GM21786 (cell line): ENCODE measurements at regions not wholly inside any gene's neighbourhood (a gene's known extent, or its start where the extent isn't known, plus 50 kb on each side); places are given as distances from the start of the nearest gene placed in this dataset.

Source experiments
- ATAC-seq: cut with Tn5 transposase; IDR thresholded peaks from one replicate; pipeline ENCODE4 v1.9.1; 2021; ENCODE audit not compliant: unreplicated experiment

DNA sequence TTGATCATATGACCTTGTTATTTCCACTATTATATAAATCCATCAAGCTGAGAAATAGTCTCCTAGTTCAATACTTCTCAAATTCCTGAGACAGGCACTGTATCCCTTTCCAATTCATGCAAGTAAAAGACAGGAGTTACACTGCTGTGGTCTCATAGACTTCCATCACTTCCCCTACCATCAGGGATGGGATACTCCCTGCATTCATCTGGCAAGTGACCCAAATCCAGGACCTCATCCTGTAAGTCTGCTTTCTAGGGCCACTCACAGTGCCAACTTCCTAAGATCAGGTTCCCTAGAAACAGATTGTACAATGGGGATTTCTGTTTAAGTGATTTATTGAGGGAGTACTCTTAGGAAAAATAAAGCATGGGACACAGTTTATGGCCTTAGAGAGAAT is 424.0 kb upstream of the CDH7 start:
- ATAC-seq = no peak

DNA sequence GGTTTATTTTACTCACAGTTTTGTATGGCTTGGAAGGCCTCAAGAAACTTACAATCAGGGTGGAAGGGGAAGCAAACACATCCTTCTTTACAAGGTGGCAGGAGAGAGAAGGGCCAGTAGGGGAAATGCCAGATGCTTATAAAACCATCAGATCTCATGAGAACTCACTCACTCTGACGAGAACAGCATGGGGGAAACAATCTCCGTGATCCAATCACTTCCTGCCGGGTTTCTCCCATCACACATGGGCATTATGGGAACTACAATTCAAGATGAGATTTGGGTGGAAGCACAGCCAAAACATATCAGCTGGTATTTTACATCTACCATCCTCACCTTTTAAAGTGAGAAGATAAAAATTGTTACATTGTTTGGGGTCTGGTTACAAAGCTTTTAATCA is 427.9 kb upstream of the CDH7 start:
- ATAC-seq = no peak

DNA sequence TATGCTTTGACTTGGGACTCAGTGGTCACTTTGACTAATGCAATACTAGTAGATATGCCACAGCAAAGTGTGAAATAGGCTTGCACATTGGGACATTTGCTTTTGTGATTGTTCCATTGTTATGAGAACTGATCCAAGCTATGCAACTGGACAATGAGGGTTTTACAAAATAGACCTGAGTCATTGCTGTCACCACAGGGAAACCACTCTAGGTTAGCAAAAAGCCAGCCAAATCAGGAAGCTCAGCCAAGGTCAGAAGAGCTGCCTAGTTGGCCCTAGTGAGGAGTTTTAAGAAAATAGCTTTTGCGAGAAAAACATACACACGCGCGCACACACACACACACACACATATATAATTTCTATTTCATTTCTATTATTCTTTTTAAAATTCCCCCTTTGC is 452.4 kb upstream of the CDH7 start:
- ATAC-seq = no peak

DNA sequence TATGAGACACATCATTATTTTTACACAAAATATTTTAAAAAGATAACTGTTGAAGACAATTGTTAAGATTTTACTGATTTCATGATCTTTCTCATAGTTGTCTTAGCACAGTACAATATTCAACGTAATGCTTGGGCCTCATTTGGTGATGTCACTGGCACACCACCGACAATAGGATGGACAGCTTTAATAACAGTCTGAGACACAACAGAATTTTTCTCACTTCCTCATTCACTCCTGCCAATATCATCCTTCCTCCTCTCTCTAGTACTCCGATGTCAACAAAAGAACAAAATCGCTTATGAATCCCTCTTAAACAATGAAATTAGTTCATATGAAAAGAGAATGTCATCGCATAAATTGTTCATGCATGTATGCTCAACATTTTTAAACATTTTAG is 461.9 kb upstream of the CDH7 start:
- ATAC-seq = no peak

DNA sequence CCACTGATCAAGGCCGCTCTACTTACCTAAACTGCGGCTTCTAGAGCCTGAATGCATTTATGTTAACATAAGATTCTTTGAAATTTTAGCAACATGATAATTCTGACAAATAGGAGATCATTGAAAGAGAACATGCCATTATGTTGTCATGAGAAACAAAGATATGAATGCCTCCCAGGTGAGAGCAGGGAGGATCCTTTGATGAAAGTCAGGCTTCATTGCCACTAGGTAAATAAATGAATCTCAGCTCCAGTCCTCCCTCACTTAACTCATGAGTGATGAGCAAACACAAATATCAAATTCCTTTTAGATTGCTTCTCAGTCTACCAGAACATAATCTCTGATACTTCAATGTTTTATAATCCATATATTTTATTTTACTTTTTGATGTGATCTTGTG is 463.2 kb upstream of the CDH7 start:
- no peak for ATAC-seq

DNA sequence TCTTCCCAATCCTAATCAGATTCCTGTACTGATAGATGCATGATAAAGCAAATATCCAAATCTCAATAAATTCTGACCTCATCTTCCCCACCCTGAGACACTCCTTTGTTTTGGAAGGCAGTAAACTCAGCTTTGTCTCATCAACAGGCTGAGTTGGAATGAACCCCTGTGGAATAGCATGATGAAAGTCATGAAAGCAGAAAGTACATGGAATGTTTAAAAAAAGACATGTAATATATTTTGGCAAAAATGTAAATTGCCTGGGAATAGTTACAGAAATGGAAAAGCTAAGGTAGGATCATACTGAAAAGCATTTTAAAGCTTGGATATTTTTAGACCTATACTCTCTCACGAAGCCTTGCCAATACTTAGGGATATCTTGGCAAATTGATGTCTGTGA is 468.7 kb upstream of the CDH7 start:
- ATAC-seq = no peak

DNA sequence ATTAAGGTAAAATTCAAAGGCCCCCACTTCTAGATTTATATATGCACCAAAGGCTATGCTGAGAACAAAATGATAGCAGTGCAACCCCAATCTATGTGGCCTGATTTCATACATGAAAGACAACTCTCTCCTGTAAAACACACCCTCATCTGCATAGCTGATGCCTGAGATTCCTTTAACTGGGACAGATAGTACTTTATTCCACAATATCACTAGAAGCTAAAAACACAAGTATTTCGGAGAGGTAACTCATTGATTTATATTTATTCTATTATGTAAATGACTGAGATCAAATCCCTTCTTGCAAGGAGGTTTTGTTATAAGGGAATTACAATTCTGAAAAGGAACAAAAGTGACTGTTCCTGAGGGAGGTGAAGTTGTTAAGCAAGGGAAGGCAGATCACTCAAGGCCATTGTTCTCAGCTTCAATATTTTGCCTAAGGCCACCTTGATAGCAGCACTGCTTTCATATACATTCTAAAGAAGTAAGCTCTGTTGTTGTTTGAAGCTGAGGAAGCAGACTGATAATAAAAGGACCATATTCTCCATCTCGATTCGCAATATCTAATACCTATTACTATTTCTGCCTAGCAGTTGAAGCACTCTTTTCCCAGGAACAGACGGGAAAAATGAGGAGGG is 471.0 kb upstream of the CDH7 start:
- ATAC-seq = no peak

DNA sequence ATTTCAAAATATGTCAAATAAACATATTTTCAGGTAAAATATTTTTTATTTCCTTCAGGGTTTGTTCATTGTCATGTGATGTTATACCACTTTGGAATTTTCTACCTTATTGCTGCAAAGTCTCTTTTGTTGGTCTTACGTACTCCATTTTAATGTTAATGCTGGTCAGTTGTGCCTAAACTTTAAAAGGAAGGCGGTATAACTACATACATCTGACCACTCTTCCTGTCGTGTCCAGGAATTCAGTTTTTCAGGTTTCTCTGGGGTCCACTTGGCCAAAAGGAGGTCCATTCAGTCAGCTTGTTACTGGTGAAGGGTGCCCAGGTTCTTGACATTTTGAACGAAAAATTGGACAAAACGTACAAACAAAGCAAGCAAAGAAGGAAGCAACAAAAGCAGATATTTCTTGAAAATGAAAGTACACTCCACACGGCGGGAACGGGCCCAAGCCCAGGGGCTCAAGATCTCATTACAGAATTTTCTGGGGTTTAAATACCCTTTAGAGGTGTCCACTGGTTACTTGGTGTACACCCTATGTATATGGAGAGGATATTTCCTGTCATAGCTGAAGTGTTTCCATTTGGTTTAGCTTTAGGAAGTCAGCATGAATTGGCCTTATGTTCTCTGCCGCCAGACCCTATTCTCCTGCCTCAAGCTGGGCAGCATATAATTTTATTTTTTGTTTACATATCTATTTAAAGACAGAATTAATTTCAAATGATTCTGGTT is 471.7 kb upstream of the CDH7 start:
- no peak for ATAC-seq

DNA sequence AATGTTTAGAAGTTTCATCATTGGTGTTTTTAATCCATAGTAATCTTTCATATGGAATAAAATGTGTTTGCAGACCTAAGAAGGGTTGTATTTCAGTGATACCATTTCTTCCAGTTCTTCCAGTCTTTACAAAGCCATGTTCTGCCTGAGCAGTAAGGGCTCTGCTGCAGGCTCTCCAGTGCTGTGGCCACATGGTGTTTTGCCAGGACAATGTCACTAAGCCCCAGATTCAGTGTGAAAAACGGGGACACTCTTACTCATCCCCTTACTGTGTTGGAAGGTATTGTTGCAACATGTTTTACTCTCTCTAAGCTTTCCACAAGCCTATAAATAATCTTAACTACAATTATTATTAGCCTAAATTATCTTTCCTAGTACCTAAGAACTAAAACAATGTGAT is 481.4 kb upstream of the CDH7 start:
- ATAC-seq = no peak

DNA sequence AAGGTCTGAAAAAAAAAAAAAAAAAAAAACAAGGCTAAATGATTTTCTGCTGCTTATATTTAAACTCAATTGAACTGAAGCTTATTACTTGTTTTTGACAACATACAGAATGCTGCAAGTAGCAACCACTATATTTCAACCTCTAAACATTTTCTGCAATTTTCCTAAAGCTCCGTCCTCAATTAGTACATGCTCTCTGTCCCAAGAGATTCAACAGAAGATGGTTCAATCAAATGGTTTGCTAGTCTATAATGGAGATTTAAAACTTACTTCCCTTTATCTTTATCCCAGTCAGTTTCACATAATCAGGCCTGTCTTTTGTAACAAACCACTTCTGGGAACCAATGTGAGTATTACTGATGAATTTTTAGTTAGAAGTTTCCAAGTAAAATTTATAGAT is 485.1 kb upstream of the CDH7 start:
- ATAC-seq = no peak

DNA sequence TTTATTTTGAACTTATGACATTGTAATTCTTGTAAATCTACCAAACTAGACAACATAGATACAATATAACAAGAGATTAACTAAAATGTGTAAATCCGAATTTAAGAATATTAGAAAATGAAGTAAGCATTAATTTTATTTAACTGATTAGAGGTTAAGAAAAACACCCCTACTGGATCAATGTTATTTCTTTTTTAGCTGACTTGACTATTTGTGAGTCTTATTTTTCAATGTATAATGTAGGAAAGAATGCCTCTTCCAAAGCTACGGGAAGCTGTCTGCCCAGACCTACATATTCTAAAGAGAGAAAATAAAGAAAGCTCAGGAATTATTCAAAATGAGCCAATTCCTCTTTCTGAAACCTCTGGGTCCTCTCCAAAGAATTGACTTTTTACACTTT is 490.8 kb upstream of the CDH7 start:
- ATAC-seq = no peak

DNA sequence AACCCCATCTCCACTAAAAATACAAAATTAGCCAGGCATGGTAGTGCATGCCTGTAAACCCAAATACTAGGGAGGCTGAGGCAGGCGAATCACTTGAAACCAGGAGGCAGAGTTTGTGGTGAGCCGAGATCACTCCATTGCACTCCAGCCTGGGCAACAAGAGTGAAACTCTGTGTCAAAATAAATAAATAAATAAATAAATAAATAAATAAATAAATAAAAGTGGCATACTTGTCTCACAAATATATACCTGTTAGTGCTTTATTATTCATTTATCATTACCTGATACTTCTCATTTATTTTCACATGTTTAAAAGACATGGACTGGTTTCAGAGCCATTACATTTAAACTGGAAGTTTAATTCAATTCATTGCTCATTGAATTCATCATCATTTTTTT is 491.4 kb upstream of the CDH7 start:
- ATAC-seq = no peak

DNA sequence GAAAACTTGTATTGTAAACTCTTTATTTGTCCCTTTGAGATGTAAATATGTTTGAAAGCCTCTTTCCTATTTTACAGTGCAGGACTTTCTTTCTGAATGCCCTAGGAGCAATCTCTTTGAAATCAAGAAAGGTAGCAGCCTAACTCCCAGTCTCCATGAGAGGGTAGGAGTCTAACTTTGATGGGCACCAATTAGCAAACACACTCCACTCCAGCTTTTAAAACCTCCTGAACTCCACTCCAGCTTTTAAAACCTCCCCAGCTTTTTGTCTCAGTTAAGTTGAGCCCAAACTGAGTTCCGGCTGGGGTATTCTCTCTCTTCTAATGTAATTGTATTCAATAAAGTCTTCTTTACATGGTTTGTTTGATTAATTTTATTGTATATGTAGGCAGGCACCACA is 493.7 kb upstream of the CDH7 start:
- ATAC-seq = no peak

DNA sequence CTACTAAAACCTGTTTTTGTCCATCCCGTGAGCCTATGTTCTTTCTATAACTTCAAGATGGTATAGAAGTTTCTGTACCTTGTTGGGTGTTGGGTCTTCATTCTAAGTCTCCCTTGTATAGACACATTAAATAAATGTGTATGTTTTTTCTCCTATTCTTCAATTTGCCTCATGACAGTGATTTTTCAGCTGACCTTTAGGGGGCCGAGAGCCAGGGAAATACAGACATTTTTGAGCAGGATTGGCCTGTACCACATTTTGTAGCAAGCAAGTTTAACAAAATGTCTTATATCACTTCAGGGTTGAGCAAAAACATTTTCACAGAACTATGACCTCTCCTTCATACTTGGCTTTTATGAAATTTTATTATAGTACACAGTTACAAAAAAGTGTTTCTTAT is 495.4 kb upstream of the CDH7 start:
- no peak for ATAC-seq

DNA sequence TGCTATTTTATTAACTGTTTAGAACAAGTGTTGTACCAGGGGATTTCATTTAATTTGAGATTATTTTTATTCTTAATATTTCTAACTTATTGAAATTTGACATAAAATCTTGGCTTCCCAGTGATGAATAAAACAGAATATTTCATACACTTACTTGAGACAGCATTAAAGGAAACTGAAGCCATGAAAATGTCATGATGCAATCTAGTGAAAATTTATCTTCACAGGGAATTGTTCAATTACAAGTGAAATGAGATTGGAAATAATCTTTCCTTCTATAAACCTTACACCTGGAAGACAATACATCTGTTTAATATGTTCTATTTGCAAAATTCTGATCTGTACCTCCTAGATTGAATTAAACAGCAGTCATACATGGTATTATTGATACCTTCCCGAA is 511.0 kb upstream of the CDH7 start:
- no peak for ATAC-seq

DNA sequence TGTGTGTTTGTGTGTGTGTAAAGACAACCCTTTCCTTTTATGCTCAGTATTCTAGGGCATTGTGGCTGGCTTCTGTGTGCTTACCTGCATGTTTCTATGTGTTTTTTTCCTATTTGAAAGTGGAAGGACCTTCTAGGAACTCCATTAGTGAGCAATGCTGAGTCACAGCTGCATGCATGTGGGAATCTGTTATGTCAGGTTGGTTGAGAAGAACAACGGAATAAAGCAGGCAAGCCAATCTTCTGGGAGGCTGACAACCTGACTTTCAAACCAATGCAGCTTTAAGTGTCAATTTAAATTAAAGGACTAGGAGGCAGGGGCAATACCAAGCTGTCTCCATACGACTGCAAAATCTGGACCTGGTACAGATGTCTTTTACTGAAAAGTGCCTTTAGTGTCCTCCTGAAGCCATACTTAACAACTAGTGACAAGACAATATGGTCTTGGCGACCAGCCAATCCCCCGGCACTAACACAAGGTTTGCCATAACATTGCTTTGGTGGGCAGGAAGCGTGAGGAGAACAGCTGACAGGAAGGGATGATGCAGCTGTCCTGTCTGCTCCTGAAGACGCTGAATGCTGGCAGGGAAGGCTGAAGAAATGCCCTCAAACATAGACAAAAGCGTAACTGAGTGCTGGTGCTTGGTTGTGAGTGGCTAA is 514.7 kb upstream of the CDH7 start:
- no peak for ATAC-seq

DNA sequence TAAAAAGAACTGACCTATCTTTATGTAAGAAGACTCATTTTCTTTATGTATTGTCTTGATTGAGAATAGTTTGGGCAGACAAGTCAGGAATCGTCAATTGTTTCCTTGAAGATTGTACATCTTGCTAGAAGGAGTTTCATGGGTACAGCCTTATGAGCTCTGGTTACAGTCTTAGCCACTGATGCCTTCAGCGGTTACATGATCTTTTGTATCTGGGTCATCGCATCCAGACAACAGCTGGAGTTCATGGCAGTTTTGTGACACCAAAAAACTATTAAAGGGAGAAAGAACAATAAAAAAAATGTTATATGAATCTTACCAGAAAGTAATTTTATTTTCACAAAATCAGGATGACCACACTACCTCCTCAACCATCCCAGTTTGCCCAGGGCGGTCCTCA is 520.5 kb upstream of the CDH7 start:
- no peak for ATAC-seq

DNA sequence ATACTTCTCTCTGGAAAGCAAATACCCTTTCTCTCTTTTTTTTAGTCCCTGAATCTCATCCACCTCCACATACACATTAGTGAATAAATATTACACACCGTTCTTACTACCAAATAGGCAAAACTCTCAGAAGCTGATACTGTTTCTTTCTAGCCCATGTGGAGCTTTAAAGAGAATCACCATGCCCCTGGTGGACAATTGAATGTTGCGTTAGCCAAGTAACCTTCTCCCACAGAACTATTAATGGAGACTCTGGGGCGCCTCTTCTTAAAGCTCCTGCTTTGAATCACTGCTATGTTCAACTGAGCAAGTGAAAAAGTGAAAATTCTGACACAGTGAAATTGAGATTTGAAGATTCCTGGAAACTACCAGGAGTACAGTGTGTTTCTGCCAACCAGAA is 522.8 kb upstream of the CDH7 start:
- no peak for ATAC-seq

DNA sequence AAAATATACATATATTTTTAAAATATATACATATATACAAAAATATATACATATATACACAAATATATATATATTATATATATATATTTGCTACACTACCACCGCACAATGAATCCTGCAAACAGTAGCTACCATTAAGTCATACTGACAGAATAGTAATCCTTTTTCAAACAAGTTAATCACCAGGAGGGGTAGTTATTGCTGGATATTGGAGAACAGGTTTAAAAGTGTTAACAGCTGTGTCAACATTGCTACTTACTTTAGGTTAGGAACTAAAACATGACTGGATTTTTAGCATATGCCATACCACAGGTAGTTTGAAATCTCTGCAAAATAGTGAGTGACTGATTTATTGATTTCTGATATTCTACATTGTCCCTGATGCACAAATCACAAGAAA is 529.1 kb upstream of the CDH7 start:
- no peak for ATAC-seq

DNA sequence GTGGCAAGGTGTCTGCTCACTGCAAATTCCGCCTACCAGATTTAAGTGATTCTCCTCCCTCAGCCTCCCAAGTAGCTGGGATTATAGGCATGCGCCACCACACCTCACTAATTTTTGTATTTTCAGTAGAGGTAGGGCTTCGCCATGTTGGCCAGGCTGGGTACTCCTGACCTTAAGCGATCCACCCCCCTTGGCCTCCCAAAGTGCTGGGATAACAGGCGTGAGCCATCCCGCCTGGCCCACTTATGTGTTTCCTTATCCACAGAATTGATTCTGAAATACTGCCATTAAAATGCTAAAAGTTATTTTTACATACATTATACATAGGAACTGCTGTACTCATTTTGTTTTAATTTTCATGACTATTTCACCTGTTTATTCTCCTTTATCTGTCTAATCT is 529.7 kb upstream of the CDH7 start:
- ATAC-seq = no peak

DNA sequence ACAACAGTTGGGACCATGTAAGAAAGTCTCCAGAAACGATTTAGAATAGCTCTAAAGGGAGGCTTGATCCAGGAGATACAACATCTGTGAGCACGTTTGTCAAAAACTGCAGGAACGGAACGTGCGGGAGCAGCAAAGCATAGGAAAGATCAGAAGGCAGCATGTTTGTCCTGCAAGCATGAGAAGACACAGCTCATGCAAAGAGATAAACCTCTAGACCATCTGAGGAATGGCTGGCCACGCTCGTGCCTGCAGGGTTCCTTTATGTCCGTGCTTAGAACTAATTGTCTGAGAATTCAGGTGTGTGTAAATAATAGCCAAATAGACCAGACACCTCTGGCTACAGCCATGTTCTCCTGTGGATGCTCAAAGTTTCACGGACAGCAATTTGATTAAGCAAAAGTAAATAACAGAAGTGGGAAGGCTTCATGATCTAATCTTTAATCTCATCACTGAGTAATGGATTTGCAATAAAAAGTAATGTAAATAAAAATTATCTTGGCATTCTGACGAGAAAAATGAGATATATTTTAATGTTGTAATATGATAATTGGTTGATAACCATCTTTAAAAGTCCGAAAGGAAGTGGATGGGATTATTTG is 534.8 kb upstream of the CDH7 start:
- no peak for ATAC-seq

DNA sequence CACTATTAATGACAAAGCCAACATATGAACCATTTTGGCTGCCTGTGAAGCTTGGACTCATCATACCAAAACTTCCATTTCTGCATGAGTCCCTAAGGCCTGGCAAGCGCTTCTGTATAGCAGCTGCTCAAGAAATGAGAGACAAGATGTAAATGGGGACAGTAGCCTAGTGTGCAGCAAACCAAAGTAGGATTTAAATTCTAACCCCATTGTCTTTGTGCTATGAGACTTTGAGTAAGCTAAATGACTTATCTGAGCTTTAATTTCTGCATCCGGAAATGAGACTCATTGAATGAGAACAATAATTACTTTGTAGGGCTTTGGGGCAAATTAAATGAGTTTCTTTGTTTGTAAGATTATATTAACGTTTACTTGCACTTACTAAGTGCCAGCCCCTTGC is 536.4 kb upstream of the CDH7 start:
- no peak for ATAC-seq
